GM12878 (cell line): ENCODE measurements at regions not wholly inside any gene's neighbourhood (a gene's known extent, or its start where the extent isn't known, plus 50 kb on each side); places are given as distances from the start of the nearest gene placed in this dataset.

Source experiments
- ATAC-seq: fragments of 200-7000 bp; cut with Tn5 transposase; 3 replicates; pipeline ENCODE4 v1.9.1; 2020; ENCODE audit warnings: mild to moderate bottlenecking, moderate library complexity
- BruUV-seq: library from RNA; stranded (reverse); fragments of 400-500 nt; replicated peaks from 2 replicates; lab custom pipeline; 2021; lab: Mats Ljungman, UMichigan
- CTCF ChIA-PET: fragments of 300-600 bp; sonication (Branson Sonifier 250); formaldehyde crosslinking; extraction: SDS; loops from one replicate; lab custom pipeline; 2021; ENCODE audit warnings: inconsistent platforms; lab: Yijun Ruan, JAX
- POLR2A ChIA-PET: fragments of 350-600 bp; formaldehyde crosslinking; extraction: SDS; loops from one replicate; lab custom pipeline; 2021; ENCODE audit warnings: inconsistent platforms; lab: Charles Lee
- RAD21 ChIA-PET: fragments of 300-600 bp; sonication (Branson Sonifier 250); formaldehyde crosslinking; loops from one replicate; lab custom pipeline; 2023; ENCODE audit warnings: antibody characterized with exemption; ENCODE audit not compliant: unreplicated experiment; lab: Charles Lee
- SMC1A ChIA-PET: fragments of 300-600 bp; sonication (Branson Sonifier 250); formaldehyde crosslinking; loops from one replicate; lab custom pipeline; 2023; ENCODE audit not compliant: unreplicated experiment, uncharacterized antibody; lab: Charles Lee
- DNase-seq: peaks from one replicate; pipeline ENCODE4 v3.0.0-alpha.2; 2011; ENCODE audit warnings: low read depth, low spot score
- FAIRE-seq: peaks from 3 replicates; lab custom pipeline; 2011; peaks lifted over from hg19 to GRCh38; lab: Jason Lieb, UNC
- H2AFZ ChIP-seq: 2 replicates; pipeline ENCODE4 v1.6.0; 2011; ENCODE audit warnings: low read depth, low read length, control low read depth; ENCODE audit not compliant: control insufficient read depth
- H3K27ac ChIP-seq: 2 replicates; pipeline ENCODE4 v1.5.1; 2011; ENCODE audit warnings: control low read depth; ENCODE audit not compliant: control insufficient read depth, insufficient read depth
- H3K27me3 ChIP-seq, 2 experiments: replicated peaks in 1 of 2; 2 replicates each; pipeline versions ENCODE4 v1.6.0 to v1.6.1; 2011; ENCODE audit warnings: low read length in 1 of 2; ENCODE audit not compliant: control insufficient read depth in 2 of 2, insufficient read depth in 2 of 2
- H3K36me3 ChIP-seq, 2 experiments: 2 replicates each; pipeline ENCODE4 v1.5.1; 2011; ENCODE audit warnings: low read length in 1 of 2; ENCODE audit not compliant: control insufficient read depth in 2 of 2, insufficient read depth in 2 of 2
- H3K4me1 ChIP-seq: 2 replicates; pipeline ENCODE4 v1.6.1; 2011; ENCODE audit warnings: mild to moderate bottlenecking, low read length, moderate library complexity, mixed read lengths; ENCODE audit not compliant: control insufficient read depth, insufficient read depth
- H3K4me2 ChIP-seq: 2 replicates; pipeline ENCODE4 v1.6.0; 2011; ENCODE audit warnings: control low read depth; ENCODE audit not compliant: control insufficient read depth, insufficient read depth
- H3K4me3 ChIP-seq: fragments of 200-600 bp; sonication (generic); 2 replicates; pipeline ENCODE4 v1.5.1; 2016
- H3K79me2 ChIP-seq: 2 replicates; pipeline ENCODE4 v1.6.0; 2011; ENCODE audit warnings: low read length; ENCODE audit not compliant: control insufficient read depth, insufficient read depth
- H3K9ac ChIP-seq: 2 replicates; pipeline ENCODE4 v1.8.0; 2011; ENCODE audit warnings: low read length, control low read depth, mixed read lengths; ENCODE audit not compliant: control insufficient read depth, insufficient read depth
- H3K9me3 ChIP-seq: replicated peaks from 3 replicates; pipeline ENCODE4 v1.5.1; 2011; ENCODE audit warnings: mild to moderate bottlenecking, low read length; ENCODE audit not compliant: control insufficient read depth, insufficient read depth
- H4K20me1 ChIP-seq: 2 replicates; pipeline ENCODE4 v1.6.0; 2011; ENCODE audit not compliant: control insufficient read depth, insufficient read depth
- CBFB ChIP-seq: IDR thresholded peaks from 2 replicates; pipeline ENCODE4 v1.6.1; 2016; ENCODE audit warnings: antibody characterized with exemption, low read depth
- CBX5 ChIP-seq: sonication (generic); IDR thresholded peaks from 2 replicates; pipeline ENCODE4 v1.6.1; 2016; ENCODE audit warnings: low read depth, moderate library complexity, mild to moderate bottlenecking, inconsistent platforms
- CHD2 ChIP-seq: IDR thresholded peaks from 2 replicates; pipeline ENCODE4 v1.6.1; 2011; ENCODE audit warnings: low read depth, low read length, improper control_type of control experiment, borderline replicate concordance
- E4F1 ChIP-seq: fragments of 450-650 bp; IDR thresholded peaks from 2 replicates; pipeline ENCODE4 v1.6.1; 2018; ENCODE audit warnings: borderline replicate concordance, mild to moderate bottlenecking; ENCODE audit not compliant: partially characterized antibody
- FOS ChIP-seq: IDR thresholded peaks from 3 replicates; pipeline ENCODE4 v1.6.1; 2011; ENCODE audit warnings: borderline replicate concordance; ENCODE audit not compliant: insufficient read length; ENCODE audit errors: extremely low read depth
- KLF5 ChIP-seq: fragments of 450-650 bp; IDR thresholded peaks from 2 replicates; pipeline ENCODE4 v1.6.1; 2014; ENCODE audit warnings: mild to moderate bottlenecking; ENCODE audit not compliant: partially characterized antibody
- MEF2B ChIP-seq: fragments of 450-650 bp; IDR thresholded peaks from 2 replicates; pipeline ENCODE4 v1.6.1; 2018; ENCODE audit warnings: mild to moderate bottlenecking, moderate library complexity; ENCODE audit not compliant: partially characterized antibody, poor library complexity, severe bottlenecking
- NBN ChIP-seq: fragments of 450-650 bp; IDR thresholded peaks from 2 replicates; pipeline ENCODE4 v1.6.1; 2016
- SMAD5 ChIP-seq: IDR thresholded peaks from 2 replicates; pipeline ENCODE4 v1.6.1; 2016; ENCODE audit warnings: antibody characterized with exemption, low read depth
- SMARCA5 ChIP-seq: fragments of 450-650 bp; IDR thresholded peaks from 2 replicates; pipeline ENCODE4 v1.6.1; 2017; ENCODE audit warnings: mild to moderate bottlenecking
- SP1 ChIP-seq: IDR thresholded peaks from one replicate; pipeline ENCODE4 v1.6.1; 2011; ENCODE audit warnings: low read depth, low read length
- SRF ChIP-seq, 2 experiments: IDR thresholded peaks; 2 replicates each; pipeline ENCODE4 v1.6.1; 2011; ENCODE audit warnings: low read depth in 2 of 2, low read length in 2 of 2, mild to moderate bottlenecking in 1 of 2, moderate library complexity in 1 of 2
- ZNF274 ChIP-seq: IDR thresholded peaks from one replicate; pipeline ENCODE4 v1.8.0; 2011; ENCODE audit not compliant: insufficient read length, insufficient read depth
- WGBS: methylation state at CpG from one replicate; pipeline ENCODE4 v1.1.6; 2016; ENCODE audit warnings: low lambda C conversion rate; ENCODE audit not compliant: insufficient replicate concordance, insufficient coverage; ENCODE audit errors: missing lambda C conversion rate; 5-methylcytosine and 5-hydroxymethylcytosine counted together
- in situ Hi-C: fragments of 300-500 bp; cut with MboI; formaldehyde crosslinking; loops from 9 replicates; pipeline ENCODE4 v1.14.3; 2018; ENCODE audit warnings: mixed read lengths
- intact Hi-C: fragments of 100-400 bp; cut with micrococcal nuclease; formaldehyde crosslinking; loops from one replicate; pipeline ENCODE4 v1.14.2; 2022; ENCODE audit not compliant: unreplicated experiment
- TF ChIP-seq, protein P1 (sequence below): IDR thresholded peaks from 2 replicates; pipeline ENCODE4 v1.6.1; 2011; ENCODE audit warnings: borderline replicate concordance, low read depth, mild to moderate bottlenecking, moderate library complexity, mixed read lengths, low read length; ENCODE audit not compliant: insufficient read depth; ENCODE audit errors: extremely low read length
- TF ChIP-seq, protein P2 (sequence below): fragments of 450-650 bp; IDR thresholded peaks from 2 replicates; pipeline ENCODE4 v1.6.1; 2016; ENCODE audit warnings: mild to moderate bottlenecking

DNA sequence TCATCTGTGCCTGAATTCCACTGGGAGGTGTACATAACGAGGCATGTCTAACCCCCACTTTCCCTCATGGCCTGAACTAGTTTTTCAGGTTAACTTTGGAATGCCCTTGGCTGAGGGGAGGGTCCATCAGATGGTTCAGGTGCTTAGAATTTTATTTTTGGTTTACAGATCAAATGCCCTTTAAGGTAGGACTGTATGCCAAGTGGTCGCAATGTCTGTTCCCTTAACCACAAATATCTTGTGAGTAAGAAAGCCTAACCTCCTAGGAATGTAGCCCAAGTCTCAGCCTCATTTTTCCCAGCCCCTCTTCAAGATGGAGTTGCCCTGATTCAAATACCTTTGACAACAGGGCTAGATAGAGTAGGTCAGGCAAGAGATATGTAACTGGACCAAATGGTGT lies 78.4 kb downstream of the RNASET2 start:
- DNase-seq = no peak
- 72% methylated on average over 2 of the region's 2 CpGs for WGBS
- no peaks in the 10 kb centered on the region for H3K4me1 ChIP-seq
- H3K79me2 ChIP-seq = no peaks in the 10 kb centered on the region
- no peak overlapping the region for H3K9ac ChIP-seq
- in situ Hi-C loops (no loop called here), intact Hi-C loops (no loop called here)
- H3K4me2 ChIP-seq = no peak overlapping the region
- BruUV-seq = no TSS peak
- ChIA-PET CTCF (no interaction called here), POLR2A (no interaction called here), SMC1A (no interaction called here), RAD21 (no interaction called here)
- peaks cover 0 to 1% of the 10 kb centered on the region in 2 experiments; a peak in 1 of 4 replicates for H3K36me3 ChIP-seq
- no peak overlapping the region for H2AFZ ChIP-seq
- no peak for ATAC-seq
- H3K27me3 ChIP-seq = no peaks in the 10 kb centered on the region
- H3K4me3 ChIP-seq = no peak overlapping the region
- no peaks in the 10 kb centered on the region for H4K20me1 ChIP-seq
- no peaks in the 10 kb centered on the region; the same call in 1 of the 3 replicates for H3K9me3 ChIP-seq
- TF ChIP-seq SMAD5 = no peak
- TF ChIP-seq E4F1 = no peak
- TF ChIP-seq, protein P1, sequence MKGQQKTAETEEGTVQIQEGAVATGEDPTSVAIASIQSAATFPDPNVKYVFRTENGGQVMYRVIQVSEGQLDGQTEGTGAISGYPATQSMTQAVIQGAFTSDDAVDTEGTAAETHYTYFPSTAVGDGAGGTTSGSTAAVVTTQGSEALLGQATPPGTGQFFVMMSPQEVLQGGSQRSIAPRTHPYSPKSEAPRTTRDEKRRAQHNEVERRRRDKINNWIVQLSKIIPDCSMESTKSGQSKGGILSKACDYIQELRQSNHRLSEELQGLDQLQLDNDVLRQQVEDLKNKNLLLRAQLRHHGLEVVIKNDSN = no peak
- no peak for TF ChIP-seq NBN
- TF ChIP-seq FOS = no peak
- TF ChIP-seq CHD2 = no peak
- no peak for TF ChIP-seq ZNF274
- no peak for TF ChIP-seq SP1
- TF ChIP-seq CBX5 = no peak
- TF ChIP-seq, protein P2, sequence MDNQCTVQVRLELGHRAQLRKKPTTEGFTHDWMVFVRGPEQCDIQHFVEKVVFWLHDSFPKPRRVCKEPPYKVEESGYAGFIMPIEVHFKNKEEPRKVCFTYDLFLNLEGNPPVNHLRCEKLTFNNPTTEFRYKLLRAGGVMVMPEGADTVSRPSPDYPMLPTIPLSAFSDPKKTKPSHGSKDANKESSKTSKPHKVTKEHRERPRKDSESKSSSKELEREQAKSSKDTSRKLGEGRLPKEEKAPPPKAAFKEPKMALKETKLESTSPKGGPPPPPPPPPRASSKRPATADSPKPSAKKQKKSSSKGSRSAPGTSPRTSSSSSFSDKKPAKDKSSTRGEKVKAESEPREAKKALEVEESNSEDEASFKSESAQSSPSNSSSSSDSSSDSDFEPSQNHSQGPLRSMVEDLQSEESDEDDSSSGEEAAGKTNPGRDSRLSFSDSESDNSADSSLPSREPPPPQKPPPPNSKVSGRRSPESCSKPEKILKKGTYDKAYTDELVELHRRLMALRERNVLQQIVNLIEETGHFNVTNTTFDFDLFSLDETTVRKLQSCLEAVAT = no peak
- no peak for TF ChIP-seq MEF2B
- no peak for TF ChIP-seq SRF (IDR thresholded peaks at IDR 0.05; ENCODE audit: low read depth in 2 of 2, low read length in 2 of 2)
- no peak for TF ChIP-seq CBFB
- TF ChIP-seq KLF5 = no peak
- no peak for TF ChIP-seq SMARCA5
- no peak for FAIRE-seq
- no peak overlapping the region for H3K27ac ChIP-seq
